Smooth muscle cell (in vitro differentiated cells): ENCODE measurements at regions not wholly inside any gene's neighbourhood (a gene's known extent, or its start where the extent isn't known, plus 50 kb on each side); places are given as distances from the start of the nearest gene placed in this dataset.

Experiments used
- DNase-seq: peaks from one replicate; lab custom pipeline; 2025; ENCODE audit not compliant: unreplicated experiment; lab: John Stamatoyannopoulos, UW
- H2AFZ ChIP-seq: fragments of 200-600 bp; sonication (generic); 2 replicates; pipeline ENCODE4 v1.6.0; 2016; ENCODE audit warnings: antibody characterized with exemption, low read depth, mild to moderate bottlenecking
- H3F3A ChIP-seq: fragments of 200-600 bp; sonication (generic); 2 replicates; pipeline ENCODE4 v1.6.0; 2017; ENCODE audit warnings: antibody characterized with exemption, low read depth
- H3K27ac ChIP-seq: fragments of 200-600 bp; sonication (generic); 2 replicates; pipeline ENCODE4 v1.5.1; 2016; ENCODE audit warnings: low read depth, mild to moderate bottlenecking
- H3K27me3 ChIP-seq: fragments of 200-600 bp; sonication (generic); 2 replicates; pipeline ENCODE4 v1.6.1; 2016; ENCODE audit warnings: low read depth, mild to moderate bottlenecking
- H3K36me3 ChIP-seq: fragments of 200-600 bp; sonication (generic); 2 replicates; pipeline ENCODE4 v1.5.1; 2016; ENCODE audit warnings: low read depth
- H3K4me1 ChIP-seq: fragments of 200-600 bp; sonication (generic); 2 replicates; pipeline ENCODE4 v1.5.1; 2016; ENCODE audit warnings: low read depth
- H3K4me2 ChIP-seq: fragments of 200-600 bp; sonication (generic); 2 replicates; pipeline ENCODE4 v1.6.0; 2016; ENCODE audit warnings: mild to moderate bottlenecking
- H3K4me3 ChIP-seq: fragments of 200-600 bp; sonication (generic); 2 replicates; pipeline ENCODE4 v1.5.1; 2016; ENCODE audit warnings: mild to moderate bottlenecking
- H3K79me2 ChIP-seq: fragments of 200-600 bp; sonication (generic); 2 replicates; pipeline ENCODE4 v1.6.0; 2016; ENCODE audit warnings: low read depth, mild to moderate bottlenecking
- H3K9ac ChIP-seq: fragments of 200-600 bp; sonication (generic); 2 replicates; pipeline ENCODE4 v1.6.0; 2016; ENCODE audit warnings: low read depth
- H3K9me3 ChIP-seq: fragments of 200-600 bp; sonication (generic); replicated peaks from 2 replicates; pipeline ENCODE4 v1.5.1; 2016; ENCODE audit warnings: low read depth
- H4K20me1 ChIP-seq: fragments of 200-600 bp; sonication (generic); 2 replicates; pipeline ENCODE4 v1.6.0; 2016; ENCODE audit warnings: low read depth
- WGBS: methylation state at CpG from one replicate; pipeline ENCODE4 v1.1.7; 2016; ENCODE audit warnings: low lambda C conversion rate; 5-methylcytosine and 5-hydroxymethylcytosine counted together
- TF ChIP-seq, protein P1 (sequence below): fragments of 200-600 bp; sonication (generic); IDR thresholded peaks from 2 replicates; pipeline ENCODE4 v1.5.1; 2017; ENCODE audit warnings: borderline replicate concordance, mild to moderate bottlenecking, antibody characterized with exemption; ENCODE audit not compliant: insufficient read depth, poor library complexity, severe bottlenecking

GRCh38 chr14:39851202-39851601 lies 419.0 kb upstream of the FBXO33 start:
- no peaks in the 10 kb centered on the region for H3K36me3 ChIP-seq
- H3K9ac ChIP-seq: no peak overlapping the region
- no peak overlapping the region for H3K27ac ChIP-seq
- no peak overlapping the region for H3K4me3 ChIP-seq
- DNase-seq: no peak
- no peak overlapping the region for H3K4me2 ChIP-seq
- no peaks in the 10 kb centered on the region for H3K27me3 ChIP-seq
- WGBS: 74% methylated on average over 1 of the region's 1 CpG
- TF ChIP-seq, protein P1, sequence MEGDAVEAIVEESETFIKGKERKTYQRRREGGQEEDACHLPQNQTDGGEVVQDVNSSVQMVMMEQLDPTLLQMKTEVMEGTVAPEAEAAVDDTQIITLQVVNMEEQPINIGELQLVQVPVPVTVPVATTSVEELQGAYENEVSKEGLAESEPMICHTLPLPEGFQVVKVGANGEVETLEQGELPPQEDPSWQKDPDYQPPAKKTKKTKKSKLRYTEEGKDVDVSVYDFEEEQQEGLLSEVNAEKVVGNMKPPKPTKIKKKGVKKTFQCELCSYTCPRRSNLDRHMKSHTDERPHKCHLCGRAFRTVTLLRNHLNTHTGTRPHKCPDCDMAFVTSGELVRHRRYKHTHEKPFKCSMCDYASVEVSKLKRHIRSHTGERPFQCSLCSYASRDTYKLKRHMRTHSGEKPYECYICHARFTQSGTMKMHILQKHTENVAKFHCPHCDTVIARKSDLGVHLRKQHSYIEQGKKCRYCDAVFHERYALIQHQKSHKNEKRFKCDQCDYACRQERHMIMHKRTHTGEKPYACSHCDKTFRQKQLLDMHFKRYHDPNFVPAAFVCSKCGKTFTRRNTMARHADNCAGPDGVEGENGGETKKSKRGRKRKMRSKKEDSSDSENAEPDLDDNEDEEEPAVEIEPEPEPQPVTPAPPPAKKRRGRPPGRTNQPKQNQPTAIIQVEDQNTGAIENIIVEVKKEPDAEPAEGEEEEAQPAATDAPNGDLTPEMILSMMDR: no peak
- H3F3A ChIP-seq: no peaks in the 10 kb centered on the region
- no peaks in the 10 kb centered on the region for H3K9me3 ChIP-seq
- no peaks in the 10 kb centered on the region for H3K4me1 ChIP-seq
- no peaks in the 10 kb centered on the region for H3K79me2 ChIP-seq
- no peaks in the 10 kb centered on the region for H4K20me1 ChIP-seq
- no peak overlapping the region for H2AFZ ChIP-seq

GRCh38 chr14:39847852-39848251 lies 415.6 kb upstream of the FBXO33 start:
- Histone ChIP-seq H3K4me3 (no peak overlapping the region), H4K20me1 (no peaks in the 10 kb centered on the region), H2AFZ (no peak overlapping the region), H3K9ac (no peak overlapping the region), H3K36me3 (no peaks in the 10 kb centered on the region), H3F3A (no peaks in the 10 kb centered on the region), H3K4me2 (no peak overlapping the region), H3K9me3 (no peaks in the 10 kb centered on the region), H3K27ac (peak overlapping the region; percentile 60), H3K79me2 (no peaks in the 10 kb centered on the region), H3K4me1 (peaks cover 6% of the 10 kb centered on the region), H3K27me3 (no peaks in the 10 kb centered on the region)
- TF ChIP-seq, protein P1: no peak
- no peak for DNase-seq
- WGBS: 93% methylated on average over 5 of the region's 5 CpGs

DNA sequence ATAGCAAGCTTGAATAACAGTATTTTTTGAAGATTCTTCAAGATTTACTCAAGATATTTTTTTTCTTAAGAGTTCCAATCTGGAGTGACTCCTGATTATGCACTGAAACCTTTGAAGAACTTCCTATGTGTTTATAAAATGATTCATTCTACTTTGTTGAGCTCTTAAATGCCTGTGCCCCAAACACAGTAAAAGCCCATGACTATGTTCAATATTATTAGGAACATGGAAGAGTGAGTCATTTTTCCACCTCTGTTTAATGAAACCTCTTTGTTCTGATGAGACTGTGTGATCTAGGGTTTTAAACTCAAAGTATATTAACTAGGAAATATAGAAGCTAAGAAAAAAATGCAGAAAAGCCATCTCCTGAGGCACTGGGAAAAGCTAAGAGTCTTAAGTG lies 415.0 kb upstream of the FBXO33 start:
- TF ChIP-seq, protein P1: no peak
- no peak for DNase-seq

DNA sequence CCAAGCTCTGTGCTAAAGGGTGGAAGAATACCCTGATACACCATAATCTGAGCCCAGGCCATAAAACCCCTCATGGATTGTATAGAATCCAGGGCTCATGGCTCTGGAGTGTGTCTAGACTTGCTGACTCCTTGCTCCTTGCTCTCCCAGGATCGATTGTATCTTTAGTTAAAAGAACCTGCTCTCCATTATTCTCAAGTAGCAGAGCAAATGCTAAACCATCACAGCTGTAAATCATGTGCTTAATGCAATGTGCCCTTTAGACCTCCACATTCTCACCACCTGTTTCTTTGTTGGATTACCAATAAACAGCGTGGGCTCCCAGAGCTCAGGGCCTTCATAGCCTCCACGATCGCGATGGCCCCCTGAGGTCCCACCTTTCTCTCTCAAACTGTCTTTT lies 411.6 kb upstream of the FBXO33 start:
- no peaks in the 10 kb centered on the region for H3F3A ChIP-seq
- 67% methylated on average over 5 of the region's 5 CpGs for WGBS
- H3K36me3 ChIP-seq: no peaks in the 10 kb centered on the region
- DNase-seq: no peak
- no peaks in the 10 kb centered on the region for H3K27me3 ChIP-seq
- H3K79me2 ChIP-seq: no peaks in the 10 kb centered on the region
- TF ChIP-seq, protein P1: no peak
- no peak overlapping the region for H2AFZ ChIP-seq
- no peaks in the 10 kb centered on the region for H4K20me1 ChIP-seq
- H3K4me1 ChIP-seq: peaks cover 6% of the 10 kb centered on the region
- H3K9ac ChIP-seq: no peak overlapping the region
- no peak overlapping the region for H3K4me3 ChIP-seq
- no peak overlapping the region for H3K27ac ChIP-seq
- no peak overlapping the region for H3K4me2 ChIP-seq
- H3K9me3 ChIP-seq: no peaks in the 10 kb centered on the region

More for the DNA sequence above, 415.0 kb upstream of the FBXO33 start:
- Histone ChIP-seq H3K79me2 (no peaks in the 10 kb centered on the region), H2AFZ (no peak overlapping the region), H3K27me3 (no peaks in the 10 kb centered on the region), H3K36me3 (no peaks in the 10 kb centered on the region), H3K4me3 (no peak overlapping the region), H3K9ac (no peak overlapping the region), H3F3A (no peaks in the 10 kb centered on the region), H3K27ac (peak overlapping the region; percentile 60), H3K4me2 (no peak overlapping the region), H3K4me1 (peaks cover 6% of the 10 kb centered on the region), H4K20me1 (no peaks in the 10 kb centered on the region), H3K9me3 (no peaks in the 10 kb centered on the region)
